ENCODE measurements at regions not wholly inside any gene's neighbourhood (a gene's known extent, or its start where the extent isn't known, plus 50 kb on each side); places are given as distances from the start of the nearest gene placed in this dataset.

DNA sequence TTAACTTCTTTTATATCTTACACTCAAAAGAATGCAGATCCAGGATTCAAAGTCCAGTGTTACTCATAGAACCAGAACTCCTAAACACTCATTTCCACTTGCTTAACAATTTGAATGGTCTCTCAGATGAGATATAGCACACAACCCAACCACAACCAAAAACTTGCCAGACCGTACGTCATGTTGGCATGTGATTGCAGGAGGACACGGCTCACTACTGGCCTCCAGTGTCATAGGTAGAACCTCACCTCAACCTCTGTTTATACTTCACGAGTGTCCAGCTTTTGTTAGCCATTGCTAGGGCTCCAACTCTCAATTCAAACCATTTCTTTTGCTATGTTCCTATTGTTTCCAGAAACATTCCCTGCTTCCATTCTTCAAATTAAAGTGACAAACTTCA, 58.5 kb upstream of the PDGFD start:
- Histone ChIP-seq H3K9me3 (ENCODE audit: control insufficient read depth, insufficient read depth, low read depth, low read length) (no peaks in the 10 kb centered on the region), H4K20me1 (ENCODE audit: control insufficient read depth, extremely low read depth, insufficient read depth, low read length) (no peaks in the 10 kb centered on the region), H3K4me1 (ENCODE audit: control insufficient read depth, extremely low read depth, insufficient read depth, low read length) (no peaks in the 10 kb centered on the region), H3K36me3 (ENCODE audit: control insufficient read depth, insufficient read depth, low read length) (no peaks in the 10 kb centered on the region), H3K27me3 (ENCODE audit: control insufficient read depth, insufficient read depth, low read length) (no peaks in the 10 kb centered on the region), H3K79me2 (ENCODE audit: control insufficient read depth, insufficient read depth, low read length) (no peaks in the 10 kb centered on the region), H3K4me3 (replicated peaks in 1 of 4; ENCODE audit: control extremely low read depth in 1 of 4, insufficient read depth in 1 of 4, low read depth in 3 of 4, low read length in 4 of 4) (no peak overlapping the region), H2AFZ (ENCODE audit: low read length) (no peak overlapping the region), H3K27ac (ENCODE audit: insufficient read depth, low read length) (no peak overlapping the region), H3K9ac (ENCODE audit: insufficient read depth, low read length) (no peak overlapping the region), H3K4me2 (ENCODE audit: extremely low read depth, insufficient read depth, low read length) (no peak overlapping the region)
- TF ChIP-seq CTCF (conservative IDR thresholded peaks at IDR 0.05 in 1 of 2, IDR thresholded peaks at IDR 0.05 in 1 of 2; ENCODE audit: low read depth in 1 of 2, low read length in 2 of 2): no peak
- TF ChIP-seq EZH2 (IDR thresholded peaks at IDR 0.05; ENCODE audit: low read length, missing control alignments): no peak
- DNase-seq (ENCODE audit: low read depth in 2 of 2): no peak

DNA sequence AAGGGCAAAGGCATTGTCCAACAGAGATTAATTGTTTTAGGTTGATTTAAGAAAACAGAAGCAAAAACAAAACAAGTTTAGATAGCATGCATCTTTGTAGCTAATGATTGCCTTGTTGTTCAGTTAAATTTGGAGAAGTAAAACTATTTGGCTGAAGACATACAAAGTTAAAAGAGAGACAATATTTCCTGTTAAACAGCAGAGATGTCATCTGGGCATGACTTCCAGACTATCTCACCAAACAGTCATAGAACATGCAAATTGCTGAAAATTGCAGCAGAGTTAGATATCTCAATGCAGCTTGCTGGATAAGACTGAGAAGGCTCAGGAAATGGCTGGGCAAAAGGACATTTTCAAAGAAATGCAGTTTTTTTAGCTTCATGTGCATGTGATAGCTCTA, 57.5 kb upstream of the PDGFD start:
- H3K27ac ChIP-seq (ENCODE audit: insufficient read depth, low read length): no peak overlapping the region

GRCh38 chr11:104219096-104219495, 55.1 kb upstream of the PDGFD start:
- Histone ChIP-seq H3K36me3 (ENCODE audit: control insufficient read depth, insufficient read depth, low read length) (no peaks in the 10 kb centered on the region), H4K20me1 (ENCODE audit: control insufficient read depth, extremely low read depth, insufficient read depth, low read length) (no peaks in the 10 kb centered on the region), H3K4me3 (replicated peaks in 1 of 4; ENCODE audit: control extremely low read depth in 1 of 4, insufficient read depth in 1 of 4, low read depth in 3 of 4, low read length in 4 of 4) (no peak overlapping the region), H3K4me2 (ENCODE audit: extremely low read depth, insufficient read depth, low read length) (no peak overlapping the region), H3K9ac (ENCODE audit: insufficient read depth, low read length) (no peak overlapping the region), H3K4me1 (ENCODE audit: control insufficient read depth, extremely low read depth, insufficient read depth, low read length) (no peaks in the 10 kb centered on the region), H3K79me2 (ENCODE audit: control insufficient read depth, insufficient read depth, low read length) (no peaks in the 10 kb centered on the region), H3K27ac (ENCODE audit: insufficient read depth, low read length) (no peak overlapping the region), H2AFZ (ENCODE audit: low read length) (no peak overlapping the region), H3K27me3 (ENCODE audit: control insufficient read depth, insufficient read depth, low read length) (no peaks in the 10 kb centered on the region), H3K9me3 (ENCODE audit: control insufficient read depth, insufficient read depth, low read depth, low read length) (no peaks in the 10 kb centered on the region)
- peak in 1 of 2 donors; percentile 5 for DNase-seq (ENCODE audit: low read depth in 2 of 2)
- TF ChIP-seq EZH2 (IDR thresholded peaks at IDR 0.05; ENCODE audit: low read length, missing control alignments): no peak
- no peak for TF ChIP-seq CTCF (conservative IDR thresholded peaks at IDR 0.05 in 1 of 2, IDR thresholded peaks at IDR 0.05 in 1 of 2; ENCODE audit: low read depth in 1 of 2, low read length in 2 of 2)

More for the DNA sequence above, 57.5 kb upstream of the PDGFD start:
- Histone ChIP-seq H4K20me1 (ENCODE audit: control insufficient read depth, extremely low read depth, insufficient read depth, low read length) (no peaks in the 10 kb centered on the region), H3K9ac (ENCODE audit: insufficient read depth, low read length) (no peak overlapping the region), H3K4me2 (ENCODE audit: extremely low read depth, insufficient read depth, low read length) (no peak overlapping the region), H3K79me2 (ENCODE audit: control insufficient read depth, insufficient read depth, low read length) (no peaks in the 10 kb centered on the region), H3K36me3 (ENCODE audit: control insufficient read depth, insufficient read depth, low read length) (no peaks in the 10 kb centered on the region), H3K9me3 (ENCODE audit: control insufficient read depth, insufficient read depth, low read depth, low read length) (no peaks in the 10 kb centered on the region), H3K27me3 (ENCODE audit: control insufficient read depth, insufficient read depth, low read length) (no peaks in the 10 kb centered on the region), H3K4me1 (ENCODE audit: control insufficient read depth, extremely low read depth, insufficient read depth, low read length) (no peaks in the 10 kb centered on the region), H3K4me3 (replicated peaks in 1 of 4; ENCODE audit: control extremely low read depth in 1 of 4, insufficient read depth in 1 of 4, low read depth in 3 of 4, low read length in 4 of 4) (no peak overlapping the region), H2AFZ (ENCODE audit: low read length) (no peak overlapping the region)
- DNase-seq (ENCODE audit: low read depth in 2 of 2): no peak
- no peak for TF ChIP-seq EZH2 (IDR thresholded peaks at IDR 0.05; ENCODE audit: low read length, missing control alignments)
- no peak for TF ChIP-seq CTCF (conservative IDR thresholded peaks at IDR 0.05 in 1 of 2, IDR thresholded peaks at IDR 0.05 in 1 of 2; ENCODE audit: low read depth in 1 of 2, low read length in 2 of 2)
